ENCODE measurements at regions not wholly inside any gene's neighbourhood (a gene's known extent, or its start where the extent isn't known, plus 50 kb on each side); places are given as distances from the start of the nearest gene placed in this dataset.

GRCh38 chr10:105466521-105466920 is 825.4 kb downstream of the SORCS3 start:
- DNase-seq, result no peak
- intact Hi-C loops (cut with DNase I), result no loop called here

- no peak for DNase-seq
- intact Hi-C loops (cut with DNase I), result no loop called here
Measured at GRCh38 chr10:105434970-105435369, 793.9 kb downstream of the SORCS3 start.

GRCh38 chr10:105413997-105414396 is 772.9 kb downstream of the SORCS3 start:
- intact Hi-C loops (cut with DNase I), result no loop called here
- no peak for DNase-seq

- intact Hi-C loops (cut with DNase I), result no loop called here
- DNase-seq, result no peak
Measured at GRCh38 chr10:105409370-105409769, 768.3 kb downstream of the SORCS3 start.

GRCh38 chr10:105406488-105406887 is 765.4 kb downstream of the SORCS3 start:
- intact Hi-C loops (cut with DNase I), result no loop called here
- DNase-seq, result no peak

GRCh38 chr10:105398202-105398601 is 757.1 kb downstream of the SORCS3 start:
- peak in 1 of 42 donors; percentile 9 for DNase-seq
- intact Hi-C loops (cut with DNase I), result no loop called here

GRCh38 chr10:105391670-105392351 is 750.7 kb downstream of the SORCS3 start:
- intact Hi-C loops (cut with DNase I), result no loop called here
- no peak for DNase-seq

GRCh38 chr10:105387971-105388370 is 746.9 kb downstream of the SORCS3 start:
- intact Hi-C loops (cut with DNase I), result no loop called here
- no peak for DNase-seq

- intact Hi-C loops (cut with DNase I), result no loop called here
- no peak for DNase-seq
Measured at GRCh38 chr10:105383978-105384377, 742.9 kb downstream of the SORCS3 start.

GRCh38 chr10:105370692-105371091 is 729.6 kb downstream of the SORCS3 start:
- intact Hi-C loops (cut with DNase I), result no loop called here
- no peak for DNase-seq

GRCh38 chr10:105359708-105360107 is 718.6 kb downstream of the SORCS3 start:
- intact Hi-C loops (cut with DNase I), result no loop called here
- DNase-seq, result no peak

GRCh38 chr10:105358911-105359310 is 717.8 kb downstream of the SORCS3 start:
- intact Hi-C loops (cut with DNase I), result no loop called here

GRCh38 chr10:105356626-105357025 is 715.5 kb downstream of the SORCS3 start:
- intact Hi-C loops (cut with DNase I), result no loop called here
- peak in 6 of 42 donors; percentile 19 to 55 (median 26) for DNase-seq

More at GRCh38 chr10:105358911-105359310, 717.8 kb downstream of the SORCS3 start:
- DNase-seq, result no peak

- intact Hi-C loops (cut with DNase I), result no loop called here
- DNase-seq, result no peak
Measured at GRCh38 chr10:105354010-105354409, 712.9 kb downstream of the SORCS3 start.

GRCh38 chr10:105352827-105353226 is 711.7 kb downstream of the SORCS3 start:
- intact Hi-C loops (cut with DNase I), result no loop called here
- no peak for DNase-seq

- no peak for DNase-seq
- intact Hi-C loops (cut with DNase I), result no loop called here
Measured at GRCh38 chr10:105352281-105352680, 711.2 kb downstream of the SORCS3 start.

- no peak for DNase-seq
- intact Hi-C loops (cut with DNase I), result no loop called here
Measured at GRCh38 chr10:105351187-105351586, 710.1 kb downstream of the SORCS3 start.

GRCh38 chr10:105347487-105347886 is 706.4 kb downstream of the SORCS3 start:
- intact Hi-C loops (cut with DNase I), result no loop called here
- DNase-seq, result no peak

- no peak for DNase-seq
- intact Hi-C loops (cut with DNase I), result no loop called here
Measured at GRCh38 chr10:105342606-105343005, 701.5 kb downstream of the SORCS3 start.

- intact Hi-C loops (cut with DNase I), result no loop called here
- DNase-seq, result no peak
Measured at GRCh38 chr10:105339669-105340068, 698.6 kb downstream of the SORCS3 start.

GRCh38 chr10:105328503-105329133 is 687.5 kb downstream of the SORCS3 start:
- intact Hi-C loops (cut with DNase I), result no loop called here
- no peak for DNase-seq

Measured in head of caudate nucleus (tissue), 42 donors.